Liver (tissue), 3 donors: ENCODE measurements at regions not wholly inside any gene's neighbourhood (a gene's known extent, or its start where the extent isn't known, plus 50 kb on each side); places are given as distances from the start of the nearest gene placed in this dataset.

Experiments used
- CTCF ChIP-seq: fragments of 150-350 bp; IDR thresholded peaks from 2 replicates; pipeline ENCODE4 v1.5.1; 2017; ENCODE audit warnings: improper control_type of control experiment, low read depth, low read length; ENCODE audit not compliant: missing input control
- EGR1 ChIP-seq, 2 donors: IDR thresholded peaks; 2 replicates each; pipeline ENCODE4 v1.6.1; 2016 to 2018; ENCODE audit warnings: antibody characterized with exemption in 2 of 2, low read depth in 2 of 2
- FOXA1 ChIP-seq: IDR thresholded peaks from 2 replicates; pipeline ENCODE4 v1.6.1; 2016; ENCODE audit warnings: antibody characterized with exemption
- HNF4A ChIP-seq, 2 donors: conservative IDR thresholded peaks; 2 replicates each; pipeline ENCODE4 v1.6.1; 2016; ENCODE audit warnings: antibody characterized with exemption in 2 of 2, mild to moderate bottlenecking in 2 of 2
- HNF4G ChIP-seq: IDR thresholded peaks from 2 replicates; pipeline ENCODE4 v1.6.1; 2016; ENCODE audit warnings: antibody characterized with exemption
- MAX ChIP-seq: IDR thresholded peaks from 2 replicates; pipeline ENCODE4 v1.6.1; 2016; ENCODE audit warnings: antibody characterized with exemption
- RAD21 ChIP-seq, 2 donors: IDR thresholded peaks; 2 replicates each; pipeline ENCODE4 v1.6.1; 2016; ENCODE audit warnings: antibody characterized with exemption in 2 of 2, mild to moderate bottlenecking in 2 of 2
- RXRA ChIP-seq, 2 donors: IDR thresholded peaks; 2 replicates each; pipeline ENCODE4 v1.6.1; 2017 to 2018; ENCODE audit warnings: antibody characterized with exemption in 2 of 2, mild to moderate bottlenecking in 1 of 2
- TAF1 ChIP-seq: conservative IDR thresholded peaks from 2 replicates; pipeline ENCODE4 v1.6.1; 2016; ENCODE audit warnings: antibody characterized with exemption, mild to moderate bottlenecking
- YY1 ChIP-seq: IDR thresholded peaks from 2 replicates; pipeline ENCODE4 v1.6.1; 2016; ENCODE audit warnings: antibody characterized with exemption, mild to moderate bottlenecking
- TF ChIP-seq, protein P1 (sequence below): IDR thresholded peaks from 2 replicates; pipeline ENCODE4 v1.6.1; 2016; ENCODE audit warnings: antibody characterized with exemption, mild to moderate bottlenecking
- donor health status: healthy.
- donor health status: healthy.

GRCh38 chr15:101543431-101543830, 53.9 kb upstream of the PCSK6 start:
- TF ChIP-seq CTCF, result no peak
- TF ChIP-seq RAD21 (IDR thresholded peaks at IDR 0.05), result no peak
- no peak for TF ChIP-seq HNF4G
- no peak for TF ChIP-seq MAX
- no peak for TF ChIP-seq EGR1 (IDR thresholded peaks at IDR 0.05; ENCODE audit: low read depth in 2 of 2)
- no peak for TF ChIP-seq FOXA1
- TF ChIP-seq, protein P1, sequence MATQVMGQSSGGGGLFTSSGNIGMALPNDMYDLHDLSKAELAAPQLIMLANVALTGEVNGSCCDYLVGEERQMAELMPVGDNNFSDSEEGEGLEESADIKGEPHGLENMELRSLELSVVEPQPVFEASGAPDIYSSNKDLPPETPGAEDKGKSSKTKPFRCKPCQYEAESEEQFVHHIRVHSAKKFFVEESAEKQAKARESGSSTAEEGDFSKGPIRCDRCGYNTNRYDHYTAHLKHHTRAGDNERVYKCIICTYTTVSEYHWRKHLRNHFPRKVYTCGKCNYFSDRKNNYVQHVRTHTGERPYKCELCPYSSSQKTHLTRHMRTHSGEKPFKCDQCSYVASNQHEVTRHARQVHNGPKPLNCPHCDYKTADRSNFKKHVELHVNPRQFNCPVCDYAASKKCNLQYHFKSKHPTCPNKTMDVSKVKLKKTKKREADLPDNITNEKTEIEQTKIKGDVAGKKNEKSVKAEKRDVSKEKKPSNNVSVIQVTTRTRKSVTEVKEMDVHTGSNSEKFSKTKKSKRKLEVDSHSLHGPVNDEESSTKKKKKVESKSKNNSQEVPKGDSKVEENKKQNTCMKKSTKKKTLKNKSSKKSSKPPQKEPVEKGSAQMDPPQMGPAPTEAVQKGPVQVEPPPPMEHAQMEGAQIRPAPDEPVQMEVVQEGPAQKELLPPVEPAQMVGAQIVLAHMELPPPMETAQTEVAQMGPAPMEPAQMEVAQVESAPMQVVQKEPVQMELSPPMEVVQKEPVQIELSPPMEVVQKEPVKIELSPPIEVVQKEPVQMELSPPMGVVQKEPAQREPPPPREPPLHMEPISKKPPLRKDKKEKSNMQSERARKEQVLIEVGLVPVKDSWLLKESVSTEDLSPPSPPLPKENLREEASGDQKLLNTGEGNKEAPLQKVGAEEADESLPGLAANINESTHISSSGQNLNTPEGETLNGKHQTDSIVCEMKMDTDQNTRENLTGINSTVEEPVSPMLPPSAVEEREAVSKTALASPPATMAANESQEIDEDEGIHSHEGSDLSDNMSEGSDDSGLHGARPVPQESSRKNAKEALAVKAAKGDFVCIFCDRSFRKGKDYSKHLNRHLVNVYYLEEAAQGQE, result no peak
- TF ChIP-seq YY1, result no peak
- TF ChIP-seq TAF1, result no peak
- no peak for TF ChIP-seq HNF4A (conservative IDR thresholded peaks at IDR 0.05)
- TF ChIP-seq RXRA (IDR thresholded peaks at IDR 0.05), result no peak
